ENCODE measurements at regions not wholly inside any gene's neighbourhood (a gene's known extent, or its start where the extent isn't known, plus 50 kb on each side); places are given as distances from the start of the nearest gene placed in this dataset.

GRCh38 chr1:213387380-213388015 is 336.5 kb downstream of the RPS6KC1 start:
- peaks cover 4% of the 10 kb centered on the region for H3K27me3 Mint-ChIP-seq
- ATAC-seq (no peak), DNase-seq (no peak)
- no peaks in the 10 kb centered on the region for H3K36me3 Mint-ChIP-seq (ENCODE audit: low read depth)
- no peak overlapping the region for H3K4me3 Mint-ChIP-seq
- H3K4me1 Mint-ChIP-seq, result no peaks in the 10 kb centered on the region
- no peak overlapping the region for H3K27ac Mint-ChIP-seq
- H3K9me3 Mint-ChIP-seq, result no peaks in the 10 kb centered on the region

GRCh38 chr1:213388199-213388598 is 337.2 kb downstream of the RPS6KC1 start:
- no peak for DNase-seq
- H3K9me3 Mint-ChIP-seq, result no peaks in the 10 kb centered on the region
- H3K27ac Mint-ChIP-seq, result no peak overlapping the region
- no peaks in the 10 kb centered on the region for H3K4me1 Mint-ChIP-seq
- H3K27me3 Mint-ChIP-seq, result peaks cover 4% of the 10 kb centered on the region
- no peak overlapping the region for H3K4me3 Mint-ChIP-seq
- no peak for ATAC-seq
- no peaks in the 10 kb centered on the region for H3K36me3 Mint-ChIP-seq (ENCODE audit: low read depth)

GRCh38 chr1:213389061-213389581 is 338.1 kb downstream of the RPS6KC1 start:
- Mint-ChIP-seq H3K4me3 (no peak overlapping the region), H3K27me3 (peaks cover 4% of the 10 kb centered on the region), H3K36me3 (ENCODE audit: low read depth) (no peaks in the 10 kb centered on the region), H3K9me3 (no peaks in the 10 kb centered on the region), H3K4me1 (no peaks in the 10 kb centered on the region), H3K27ac (no peak overlapping the region)
- no peak for ATAC-seq
- DNase-seq, result no peak

- Mint-ChIP-seq H3K27me3 (peaks cover 4% of the 10 kb centered on the region), H3K9me3 (no peaks in the 10 kb centered on the region), H3K4me3 (no peak overlapping the region), H3K27ac (no peak overlapping the region), H3K36me3 (ENCODE audit: low read depth) (no peaks in the 10 kb centered on the region), H3K4me1 (no peaks in the 10 kb centered on the region)
- ATAC-seq (no peak), DNase-seq (no peak)
Measured at GRCh38 chr1:213391445-213391844, 340.4 kb downstream of the RPS6KC1 start.

GRCh38 chr1:213393860-213394259 is 342.8 kb downstream of the RPS6KC1 start:
- no peak for DNase-seq
- Mint-ChIP-seq H3K4me1 (no peaks in the 10 kb centered on the region), H3K4me3 (no peak overlapping the region), H3K27ac (no peak overlapping the region), H3K36me3 (ENCODE audit: low read depth) (no peaks in the 10 kb centered on the region), H3K27me3 (peaks cover under 1% of the 10 kb centered on the region), H3K9me3 (no peaks in the 10 kb centered on the region)
- no peak for ATAC-seq

- H3K27ac Mint-ChIP-seq, result no peak overlapping the region
- ATAC-seq, result no peak
- no peaks in the 10 kb centered on the region for H3K36me3 Mint-ChIP-seq (ENCODE audit: low read depth)
- DNase-seq, result no peak
- no peaks in the 10 kb centered on the region for H3K27me3 Mint-ChIP-seq
- no peak overlapping the region for H3K4me3 Mint-ChIP-seq
- H3K4me1 Mint-ChIP-seq, result no peaks in the 10 kb centered on the region
- H3K9me3 Mint-ChIP-seq, result no peaks in the 10 kb centered on the region
Measured at GRCh38 chr1:213394837-213395236, 343.8 kb downstream of the RPS6KC1 start.

- Mint-ChIP-seq H3K4me1 (no peaks in the 10 kb centered on the region), H3K27ac (no peak overlapping the region), H3K4me3 (no peak overlapping the region), H3K27me3 (peaks cover 5% of the 10 kb centered on the region), H3K9me3 (peaks cover 3% of the 10 kb centered on the region), H3K36me3 (ENCODE audit: low read depth) (no peaks in the 10 kb centered on the region)
- DNase-seq (no peak), ATAC-seq (no peak)
Measured at GRCh38 chr1:213397638-213398037, 346.6 kb downstream of the RPS6KC1 start.

GRCh38 chr1:213399695-213400094 is 348.7 kb downstream of the RPS6KC1 start:
- H3K9me3 Mint-ChIP-seq, result peaks cover 3% of the 10 kb centered on the region
- ATAC-seq (no peak), DNase-seq (no peak)
- H3K4me3 Mint-ChIP-seq, result no peak overlapping the region
- H3K36me3 Mint-ChIP-seq (ENCODE audit: low read depth), result no peaks in the 10 kb centered on the region
- H3K4me1 Mint-ChIP-seq, result no peaks in the 10 kb centered on the region
- H3K27ac Mint-ChIP-seq, result no peak overlapping the region
- peaks cover 5% of the 10 kb centered on the region for H3K27me3 Mint-ChIP-seq

- no peak for ATAC-seq
- no peak overlapping the region for H3K27ac Mint-ChIP-seq
- H3K9me3 Mint-ChIP-seq, result no peaks in the 10 kb centered on the region
- H3K4me1 Mint-ChIP-seq, result no peaks in the 10 kb centered on the region
- no peaks in the 10 kb centered on the region for H3K27me3 Mint-ChIP-seq
- DNase-seq, result no peak
- no peak overlapping the region for H3K4me3 Mint-ChIP-seq
- no peaks in the 10 kb centered on the region for H3K36me3 Mint-ChIP-seq (ENCODE audit: low read depth)
Measured at GRCh38 chr1:213409208-213409631, 358.2 kb downstream of the RPS6KC1 start.

GRCh38 chr1:213409971-213410370 is 358.9 kb downstream of the RPS6KC1 start:
- Mint-ChIP-seq H3K9me3 (no peaks in the 10 kb centered on the region), H3K27me3 (no peaks in the 10 kb centered on the region), H3K4me1 (no peaks in the 10 kb centered on the region), H3K4me3 (no peak overlapping the region), H3K27ac (no peak overlapping the region), H3K36me3 (ENCODE audit: low read depth) (no peaks in the 10 kb centered on the region)
- no peak for ATAC-seq
- DNase-seq, result no peak

GRCh38 chr1:213414346-213414745 is 363.3 kb downstream of the RPS6KC1 start:
- no peak for ATAC-seq
- Mint-ChIP-seq H3K36me3 (ENCODE audit: low read depth) (no peaks in the 10 kb centered on the region), H3K4me3 (no peak overlapping the region), H3K27me3 (no peaks in the 10 kb centered on the region), H3K27ac (no peak overlapping the region), H3K9me3 (no peaks in the 10 kb centered on the region), H3K4me1 (no peaks in the 10 kb centered on the region)
- no peak for DNase-seq

GRCh38 chr1:213414911-213415310 is 363.9 kb downstream of the RPS6KC1 start:
- no peak for ATAC-seq
- H3K27ac Mint-ChIP-seq, result no peak overlapping the region
- H3K4me1 Mint-ChIP-seq, result no peaks in the 10 kb centered on the region
- H3K36me3 Mint-ChIP-seq (ENCODE audit: low read depth), result no peaks in the 10 kb centered on the region
- no peaks in the 10 kb centered on the region for H3K27me3 Mint-ChIP-seq
- DNase-seq, result no peak
- no peaks in the 10 kb centered on the region for H3K9me3 Mint-ChIP-seq
- H3K4me3 Mint-ChIP-seq, result no peak overlapping the region

- Mint-ChIP-seq H3K9me3 (no peaks in the 10 kb centered on the region), H3K4me3 (no peak overlapping the region), H3K27me3 (no peaks in the 10 kb centered on the region), H3K27ac (no peak overlapping the region), H3K36me3 (ENCODE audit: low read depth) (no peaks in the 10 kb centered on the region), H3K4me1 (no peaks in the 10 kb centered on the region)
- no peak for DNase-seq
- ATAC-seq, result no peak
Measured at GRCh38 chr1:213415691-213416380, 364.8 kb downstream of the RPS6KC1 start.

- no peaks in the 10 kb centered on the region for H3K4me1 Mint-ChIP-seq
- H3K9me3 Mint-ChIP-seq, result no peaks in the 10 kb centered on the region
- DNase-seq (no peak), ATAC-seq (no peak)
- no peak overlapping the region for H3K4me3 Mint-ChIP-seq
- H3K36me3 Mint-ChIP-seq (ENCODE audit: low read depth), result no peaks in the 10 kb centered on the region
- no peak overlapping the region for H3K27ac Mint-ChIP-seq
- no peaks in the 10 kb centered on the region for H3K27me3 Mint-ChIP-seq
Measured at GRCh38 chr1:213416461-213417224, 365.6 kb downstream of the RPS6KC1 start.
